Cerebellar cortex (tissue), 1 donor: ENCODE measurements at regions not wholly inside any gene's neighbourhood (a gene's known extent, or its start where the extent isn't known, plus 50 kb on each side); places are given as distances from the start of the nearest gene placed in this dataset.
"Not testable (repeated sequence)": the region's sequence is repeated elsewhere in the genome, so short reads cannot be mapped to it uniquely, and the experiment has no call there.

Experiments
- DNase-seq: peaks from one replicate; pipeline ENCODE4 v3.0.0-alpha.2; 2015; ENCODE audit warnings: low spot score

- DNase-seq: no peak
Observed at GRCh38 chr10:83983578-83984255, 155.6 kb upstream of the GHITM start.

- DNase-seq: no peak
Observed at GRCh38 chr10:83984256-83984640, 155.1 kb upstream of the GHITM start.

GRCh38 chr10:83986800-83987199 lies 152.5 kb upstream of the GHITM start:
- no peak for DNase-seq

GRCh38 chr10:83987216-83987615 lies 152.1 kb upstream of the GHITM start:
- DNase-seq: no peak

GRCh38 chr10:83988435-83988834 lies 150.9 kb upstream of the GHITM start:
- no peak for DNase-seq

- DNase-seq: no peak
Observed at GRCh38 chr10:83990126-83990525, 149.2 kb upstream of the GHITM start.

- no peak for DNase-seq
Observed at GRCh38 chr10:83991986-83992753, 147.1 kb upstream of the GHITM start.

GRCh38 chr10:83994325-83994724 lies 145.0 kb upstream of the GHITM start:
- DNase-seq: no peak

GRCh38 chr10:83995738-83996331 lies 143.5 kb upstream of the GHITM start:
- DNase-seq: no peak

- DNase-seq: no peak
Observed at GRCh38 chr10:84004221-84004620, 135.1 kb upstream of the GHITM start.

GRCh38 chr10:84005403-84005802 lies 133.9 kb upstream of the GHITM start:
- no peak for DNase-seq

GRCh38 chr10:84007482-84007881 lies 131.8 kb upstream of the GHITM start:
- DNase-seq: no peak

- DNase-seq: no peak
Observed at GRCh38 chr10:84008878-84009277, 130.4 kb upstream of the GHITM start.

GRCh38 chr10:84012431-84012830 lies 126.9 kb upstream of the GHITM start:
- no peak for DNase-seq

- no peak for DNase-seq
Observed at GRCh38 chr10:84012831-84013458, 126.4 kb upstream of the GHITM start.

GRCh38 chr10:84015877-84016595 lies 123.3 kb upstream of the GHITM start:
- DNase-seq: no peak

GRCh38 chr10:84018826-84019225 lies 120.5 kb upstream of the GHITM start:
- DNase-seq: no peak

GRCh38 chr10:84019854-84020458 lies 119.4 kb upstream of the GHITM start:
- DNase-seq: not testable (repeated sequence)

- no peak for DNase-seq
Observed at GRCh38 chr10:84026821-84027257, 112.5 kb upstream of the GHITM start.

GRCh38 chr10:84029840-84030239 lies 109.5 kb upstream of the GHITM start:
- DNase-seq: no peak

- no peak for DNase-seq
Observed at GRCh38 chr10:84038035-84038434, 101.3 kb upstream of the GHITM start.

- DNase-seq: no peak
Observed at GRCh38 chr10:84039957-84040356, 99.4 kb upstream of the GHITM start.
